Superior temporal gyrus (tissue), 1 donor: ENCODE measurements at regions not wholly inside any gene's neighbourhood (a gene's known extent, or its start where the extent isn't known, plus 50 kb on each side); places are given as distances from the start of the nearest gene placed in this dataset.
"Not testable (repeated sequence)": the region's sequence is repeated elsewhere in the genome, so short reads cannot be mapped to it uniquely, and the experiment has no call there.

Source experiments
- DNase-seq: peaks from one replicate; pipeline ENCODE4 v3.0.0-alpha.2; 2016; ENCODE audit errors: extremely low spot score

- no peak for DNase-seq
These were observed 248.3 kb upstream of the KLF3 start for GRCh38 chr4:38415682-38416081.

GRCh38 chr4:38416450-38417014 is 247.5 kb upstream of the KLF3 start:
- DNase-seq = no peak

- DNase-seq = not testable (repeated sequence)
These were observed 243.7 kb upstream of the KLF3 start for GRCh38 chr4:38420254-38420653.

GRCh38 chr4:38422850-38423249 is 241.1 kb upstream of the KLF3 start:
- no peak for DNase-seq

- DNase-seq = no peak
These were observed 239.7 kb upstream of the KLF3 start for GRCh38 chr4:38424151-38424871.

GRCh38 chr4:38426532-38426931 is 237.5 kb upstream of the KLF3 start:
- DNase-seq = no peak

GRCh38 chr4:38430841-38431240 is 233.2 kb upstream of the KLF3 start:
- no peak for DNase-seq

- no peak for DNase-seq
These were observed 221.8 kb upstream of the KLF3 start for GRCh38 chr4:38442073-38442788.

GRCh38 chr4:38449506-38450174 is 214.4 kb upstream of the KLF3 start:
- DNase-seq = no peak

GRCh38 chr4:38452009-38452408 is 212.0 kb upstream of the KLF3 start:
- no peak for DNase-seq

- no peak for DNase-seq
These were observed 211.5 kb upstream of the KLF3 start for GRCh38 chr4:38452542-38452941.

GRCh38 chr4:38453253-38453881 is 210.6 kb upstream of the KLF3 start:
- DNase-seq = no peak

GRCh38 chr4:38454284-38454683 is 209.7 kb upstream of the KLF3 start:
- no peak for DNase-seq

- no peak for DNase-seq
These were observed 208.7 kb upstream of the KLF3 start for GRCh38 chr4:38455092-38455862.

GRCh38 chr4:38456096-38456495 is 207.9 kb upstream of the KLF3 start:
- no peak for DNase-seq

GRCh38 chr4:38461342-38461741 is 202.7 kb upstream of the KLF3 start:
- no peak for DNase-seq

- DNase-seq = no peak
These were observed 201.5 kb upstream of the KLF3 start for GRCh38 chr4:38462367-38463055.

GRCh38 chr4:38463268-38463958 is 200.6 kb upstream of the KLF3 start:
- DNase-seq = no peak

- no peak for DNase-seq
These were observed 199.7 kb upstream of the KLF3 start for GRCh38 chr4:38464328-38464727.

GRCh38 chr4:38466401-38466800 is 197.6 kb upstream of the KLF3 start:
- DNase-seq = no peak
